ENCODE measurements at regions not wholly inside any gene's neighbourhood (a gene's known extent, or its start where the extent isn't known, plus 50 kb on each side); places are given as distances from the start of the nearest gene placed in this dataset.

DNA sequence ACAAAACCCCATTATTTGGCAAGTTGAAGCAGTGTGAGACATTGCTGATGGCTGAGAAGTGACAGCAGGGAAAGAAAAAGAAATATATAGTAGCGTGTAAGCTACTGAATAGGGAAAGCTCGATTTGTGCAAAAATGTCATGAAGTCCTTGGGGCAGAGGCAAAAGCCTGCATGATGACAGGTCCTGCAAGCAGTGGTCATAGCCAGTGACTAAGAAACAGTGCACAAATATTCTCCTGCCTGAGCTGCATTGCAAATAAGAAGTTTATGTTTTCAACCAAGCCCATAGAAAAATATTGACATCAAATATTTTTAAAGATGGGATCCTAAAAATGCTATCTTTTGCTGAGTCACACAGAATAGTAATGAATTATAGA is 270.0 kb downstream of the SLITRK6 start (continued):
- TF ChIP-seq CUX1 (IDR thresholded peaks at IDR 0.05; ENCODE audit: insufficient replicate concordance, low read depth, low read length) (no peak), USF2 (IDR thresholded peaks at IDR 0.05; ENCODE audit: borderline replicate concordance, low read depth, low read length) (no peak), YY1 (IDR thresholded peaks at IDR 0.05; ENCODE audit: low read depth, low read length) (no peak), BRCA1 (IDR thresholded peaks at IDR 0.05; ENCODE audit: low read depth, low read length) (no peak), ZBED1 (IDR thresholded peaks at IDR 0.05; ENCODE audit: borderline replicate concordance) (no peak), STAT3 (IDR thresholded peaks at IDR 0.05; ENCODE audit: low read depth, low read length) (no peak), HDAC6 (IDR thresholded peaks at IDR 0.05; ENCODE audit: unreplicated experiment) (no peak), PAX5 (IDR thresholded peaks at IDR 0.05; ENCODE audit: borderline replicate concordance, low read depth, low read length) (no peak), IKZF1 (conservative IDR thresholded peaks at IDR 0.05) (no peak)
- TF ChIP-seq, protein P1, sequence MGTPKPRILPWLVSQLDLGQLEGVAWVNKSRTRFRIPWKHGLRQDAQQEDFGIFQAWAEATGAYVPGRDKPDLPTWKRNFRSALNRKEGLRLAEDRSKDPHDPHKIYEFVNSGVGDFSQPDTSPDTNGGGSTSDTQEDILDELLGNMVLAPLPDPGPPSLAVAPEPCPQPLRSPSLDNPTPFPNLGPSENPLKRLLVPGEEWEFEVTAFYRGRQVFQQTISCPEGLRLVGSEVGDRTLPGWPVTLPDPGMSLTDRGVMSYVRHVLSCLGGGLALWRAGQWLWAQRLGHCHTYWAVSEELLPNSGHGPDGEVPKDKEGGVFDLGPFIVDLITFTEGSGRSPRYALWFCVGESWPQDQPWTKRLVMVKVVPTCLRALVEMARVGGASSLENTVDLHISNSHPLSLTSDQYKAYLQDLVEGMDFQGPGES (IDR thresholded peaks at IDR 0.05) = no peak
- TF ChIP-seq, protein P2, sequence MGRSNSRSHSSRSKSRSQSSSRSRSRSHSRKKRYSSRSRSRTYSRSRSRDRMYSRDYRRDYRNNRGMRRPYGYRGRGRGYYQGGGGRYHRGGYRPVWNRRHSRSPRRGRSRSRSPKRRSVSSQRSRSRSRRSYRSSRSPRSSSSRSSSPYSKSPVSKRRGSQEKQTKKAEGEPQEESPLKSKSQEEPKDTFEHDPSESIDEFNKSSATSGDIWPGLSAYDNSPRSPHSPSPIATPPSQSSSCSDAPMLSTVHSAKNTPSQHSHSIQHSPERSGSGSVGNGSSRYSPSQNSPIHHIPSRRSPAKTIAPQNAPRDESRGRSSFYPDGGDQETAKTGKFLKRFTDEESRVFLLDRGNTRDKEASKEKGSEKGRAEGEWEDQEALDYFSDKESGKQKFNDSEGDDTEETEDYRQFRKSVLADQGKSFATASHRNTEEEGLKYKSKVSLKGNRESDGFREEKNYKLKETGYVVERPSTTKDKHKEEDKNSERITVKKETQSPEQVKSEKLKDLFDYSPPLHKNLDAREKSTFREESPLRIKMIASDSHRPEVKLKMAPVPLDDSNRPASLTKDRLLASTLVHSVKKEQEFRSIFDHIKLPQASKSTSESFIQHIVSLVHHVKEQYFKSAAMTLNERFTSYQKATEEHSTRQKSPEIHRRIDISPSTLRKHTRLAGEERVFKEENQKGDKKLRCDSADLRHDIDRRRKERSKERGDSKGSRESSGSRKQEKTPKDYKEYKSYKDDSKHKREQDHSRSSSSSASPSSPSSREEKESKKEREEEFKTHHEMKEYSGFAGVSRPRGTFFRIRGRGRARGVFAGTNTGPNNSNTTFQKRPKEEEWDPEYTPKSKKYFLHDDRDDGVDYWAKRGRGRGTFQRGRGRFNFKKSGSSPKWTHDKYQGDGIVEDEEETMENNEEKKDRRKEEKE (IDR thresholded peaks at IDR 0.05) = no peak
